ENCODE measurements at regions not wholly inside any gene's neighbourhood (a gene's known extent, or its start where the extent isn't known, plus 50 kb on each side); places are given as distances from the start of the nearest gene placed in this dataset.

DNA sequence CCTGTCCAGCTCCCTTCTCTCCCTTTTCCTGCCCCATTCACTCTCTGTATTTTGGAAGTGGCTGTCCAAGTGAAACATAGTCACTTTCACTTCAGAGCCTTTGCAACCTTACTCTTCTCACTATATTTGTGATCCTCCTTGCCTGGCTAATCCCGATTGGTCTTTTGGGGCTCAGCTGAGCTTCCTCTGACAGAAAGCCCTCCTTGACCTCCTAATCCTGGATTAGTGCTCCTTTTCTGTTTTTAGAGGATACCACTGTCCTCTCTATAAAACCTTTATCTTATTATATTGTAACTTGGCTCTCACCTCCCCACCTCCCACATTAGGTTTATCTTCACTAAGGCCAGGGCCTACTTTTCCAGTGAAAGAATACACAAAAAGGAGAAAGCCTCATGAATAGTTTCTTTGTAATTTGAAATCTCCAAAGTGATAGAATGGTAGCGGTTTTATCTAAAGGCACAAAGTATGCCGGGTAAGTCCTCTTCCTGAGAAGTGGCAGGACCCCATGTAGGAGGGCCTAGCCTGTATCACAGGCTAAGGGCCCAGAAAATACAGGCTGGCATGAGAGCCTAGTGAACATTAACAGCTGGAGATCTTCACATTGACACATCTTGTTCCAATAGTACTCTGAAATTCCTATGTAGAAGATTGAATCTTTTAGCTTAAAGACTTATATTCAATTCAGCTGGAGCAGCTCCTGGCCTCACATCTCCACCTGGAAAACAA lies 83.1 kb upstream of the GAREM1 start:
- H3K4me3 ChIP-seq = no peak overlapping the region
- H3K27ac ChIP-seq = no peak overlapping the region
- H3K9me3 ChIP-seq = no peaks in the 10 kb centered on the region
- 82% methylated on average over 3 of the region's 3 CpGs for WGBS
- no peak for DNase-seq (ENCODE audit: low spot score in 2 of 2)
- H3K4me1 ChIP-seq = no peaks in the 10 kb centered on the region
- H3K27me3 ChIP-seq = no peaks in the 10 kb centered on the region
- no peaks in the 10 kb centered on the region for H3K36me3 ChIP-seq
- TF ChIP-seq POLR2A (IDR thresholded peaks at IDR 0.05) (no peak), EP300 (IDR thresholded peaks at IDR 0.05) (no peak), POLR2AphosphoS5 (IDR thresholded peaks at IDR 0.05) (no peak)
- TF ChIP-seq, protein P1, sequence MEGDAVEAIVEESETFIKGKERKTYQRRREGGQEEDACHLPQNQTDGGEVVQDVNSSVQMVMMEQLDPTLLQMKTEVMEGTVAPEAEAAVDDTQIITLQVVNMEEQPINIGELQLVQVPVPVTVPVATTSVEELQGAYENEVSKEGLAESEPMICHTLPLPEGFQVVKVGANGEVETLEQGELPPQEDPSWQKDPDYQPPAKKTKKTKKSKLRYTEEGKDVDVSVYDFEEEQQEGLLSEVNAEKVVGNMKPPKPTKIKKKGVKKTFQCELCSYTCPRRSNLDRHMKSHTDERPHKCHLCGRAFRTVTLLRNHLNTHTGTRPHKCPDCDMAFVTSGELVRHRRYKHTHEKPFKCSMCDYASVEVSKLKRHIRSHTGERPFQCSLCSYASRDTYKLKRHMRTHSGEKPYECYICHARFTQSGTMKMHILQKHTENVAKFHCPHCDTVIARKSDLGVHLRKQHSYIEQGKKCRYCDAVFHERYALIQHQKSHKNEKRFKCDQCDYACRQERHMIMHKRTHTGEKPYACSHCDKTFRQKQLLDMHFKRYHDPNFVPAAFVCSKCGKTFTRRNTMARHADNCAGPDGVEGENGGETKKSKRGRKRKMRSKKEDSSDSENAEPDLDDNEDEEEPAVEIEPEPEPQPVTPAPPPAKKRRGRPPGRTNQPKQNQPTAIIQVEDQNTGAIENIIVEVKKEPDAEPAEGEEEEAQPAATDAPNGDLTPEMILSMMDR (IDR thresholded peaks at IDR 0.05) = no peak

DNA sequence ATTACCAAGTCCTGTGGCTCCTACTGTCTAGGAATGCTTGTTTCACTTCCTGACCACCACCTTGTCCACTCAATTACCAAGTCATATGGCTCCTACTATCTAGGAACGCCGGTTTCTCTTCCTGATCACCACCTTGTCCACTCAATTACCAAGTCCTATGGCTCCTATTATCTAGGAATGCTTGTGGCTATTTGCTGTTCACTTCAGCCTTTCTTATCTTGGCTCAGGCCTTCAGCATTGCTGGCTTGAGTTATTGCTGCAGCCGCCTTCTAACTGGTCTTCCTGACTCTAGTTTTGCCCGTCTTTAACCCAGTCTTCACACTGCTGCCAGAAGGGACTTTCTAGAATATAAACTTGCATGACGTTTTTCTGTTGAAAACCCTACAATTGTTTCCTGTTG lies 82.5 kb upstream of the GAREM1 start:
- H3K27ac ChIP-seq = no peak overlapping the region
- TF ChIP-seq EP300 (IDR thresholded peaks at IDR 0.05) = no peak
- TF ChIP-seq, protein P1 (IDR thresholded peaks at IDR 0.05) = no peak
- no peak for TF ChIP-seq POLR2A (IDR thresholded peaks at IDR 0.05)
- no peak for TF ChIP-seq POLR2AphosphoS5 (IDR thresholded peaks at IDR 0.05)
- H3K27me3 ChIP-seq = no peaks in the 10 kb centered on the region
- H3K4me3 ChIP-seq = no peak overlapping the region
- no peaks in the 10 kb centered on the region for H3K4me1 ChIP-seq
- WGBS = 83% methylated on average over 5 of the region's 5 CpGs
- DNase-seq (ENCODE audit: low spot score in 2 of 2) = no peak
- no peaks in the 10 kb centered on the region for H3K36me3 ChIP-seq
- H3K9me3 ChIP-seq = no peaks in the 10 kb centered on the region

DNA sequence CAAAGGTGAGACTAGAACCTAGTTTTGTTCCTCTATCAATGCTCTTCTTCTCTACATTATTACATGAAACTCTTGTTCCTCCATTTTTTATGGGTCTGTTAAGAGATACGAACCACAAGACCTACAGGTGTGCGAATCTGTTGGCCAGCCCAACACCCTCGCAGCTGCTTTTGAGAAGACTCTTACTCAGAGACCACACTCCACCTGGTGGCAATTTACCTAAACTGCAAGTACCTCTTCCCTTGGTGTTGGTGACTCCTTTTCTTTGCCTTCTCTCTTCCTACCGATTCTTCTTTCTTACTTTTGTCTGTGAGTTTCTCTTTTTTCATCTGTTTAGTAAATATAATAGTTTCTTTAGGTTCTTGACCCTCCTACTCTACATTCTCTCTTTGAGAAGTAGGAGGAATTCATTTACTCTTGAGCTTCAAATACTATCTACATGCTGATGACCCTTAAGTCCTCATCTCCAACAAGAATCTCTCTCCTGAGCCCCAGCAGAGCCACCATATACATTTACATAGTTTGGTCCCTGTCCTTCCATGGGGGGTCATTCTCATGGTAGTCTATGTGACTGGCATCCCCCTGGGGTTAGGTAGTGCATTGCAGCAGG lies 81.8 kb upstream of the GAREM1 start:
- Histone ChIP-seq H3K27me3 (no peaks in the 10 kb centered on the region), H3K27ac (no peak overlapping the region), H3K4me3 (no peak overlapping the region), H3K9me3 (no peaks in the 10 kb centered on the region), H3K36me3 (no peaks in the 10 kb centered on the region), H3K4me1 (no peaks in the 10 kb centered on the region)
- TF ChIP-seq, protein P1 (IDR thresholded peaks at IDR 0.05) = peak; percentile 72 to 84
- no peak for TF ChIP-seq POLR2A (IDR thresholded peaks at IDR 0.05)
- WGBS = 11% methylated on average over 4 of the region's 4 CpGs
- no peak for DNase-seq (ENCODE audit: low spot score in 2 of 2)

DNA sequence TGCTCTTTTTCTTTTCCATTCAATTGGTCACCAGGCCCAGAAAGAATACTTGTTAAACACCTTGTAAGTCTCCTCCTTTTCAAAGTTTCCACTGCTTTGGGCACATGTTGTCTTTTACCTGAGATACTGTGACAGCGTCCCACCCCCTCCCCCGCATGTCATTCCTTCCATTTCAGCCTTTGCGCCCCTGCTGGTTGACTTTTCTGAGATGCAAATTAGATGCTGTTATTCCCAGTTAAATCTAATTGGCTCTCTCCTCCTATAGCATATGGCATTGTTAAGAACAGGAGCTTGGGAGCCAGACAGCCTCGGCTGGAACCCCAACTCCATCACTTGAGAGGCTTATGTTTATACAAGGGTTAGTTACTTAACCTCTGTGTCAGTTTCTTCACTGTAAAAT lies 80.3 kb upstream of the GAREM1 start:
- Histone ChIP-seq H3K27ac (no peak overlapping the region), H3K36me3 (no peaks in the 10 kb centered on the region), H3K9me3 (no peaks in the 10 kb centered on the region), H3K4me3 (no peak overlapping the region), H3K4me1 (no peaks in the 10 kb centered on the region), H3K27me3 (no peaks in the 10 kb centered on the region)
- TF ChIP-seq POLR2AphosphoS5 (IDR thresholded peaks at IDR 0.05) (no peak), POLR2A (IDR thresholded peaks at IDR 0.05) (no peak), EP300 (IDR thresholded peaks at IDR 0.05) (no peak)
- TF ChIP-seq, protein P1 (IDR thresholded peaks at IDR 0.05) = no peak
- no peak for DNase-seq (ENCODE audit: low spot score in 2 of 2)
- WGBS = 57% methylated on average over 4 of the region's 4 CpGs

DNA sequence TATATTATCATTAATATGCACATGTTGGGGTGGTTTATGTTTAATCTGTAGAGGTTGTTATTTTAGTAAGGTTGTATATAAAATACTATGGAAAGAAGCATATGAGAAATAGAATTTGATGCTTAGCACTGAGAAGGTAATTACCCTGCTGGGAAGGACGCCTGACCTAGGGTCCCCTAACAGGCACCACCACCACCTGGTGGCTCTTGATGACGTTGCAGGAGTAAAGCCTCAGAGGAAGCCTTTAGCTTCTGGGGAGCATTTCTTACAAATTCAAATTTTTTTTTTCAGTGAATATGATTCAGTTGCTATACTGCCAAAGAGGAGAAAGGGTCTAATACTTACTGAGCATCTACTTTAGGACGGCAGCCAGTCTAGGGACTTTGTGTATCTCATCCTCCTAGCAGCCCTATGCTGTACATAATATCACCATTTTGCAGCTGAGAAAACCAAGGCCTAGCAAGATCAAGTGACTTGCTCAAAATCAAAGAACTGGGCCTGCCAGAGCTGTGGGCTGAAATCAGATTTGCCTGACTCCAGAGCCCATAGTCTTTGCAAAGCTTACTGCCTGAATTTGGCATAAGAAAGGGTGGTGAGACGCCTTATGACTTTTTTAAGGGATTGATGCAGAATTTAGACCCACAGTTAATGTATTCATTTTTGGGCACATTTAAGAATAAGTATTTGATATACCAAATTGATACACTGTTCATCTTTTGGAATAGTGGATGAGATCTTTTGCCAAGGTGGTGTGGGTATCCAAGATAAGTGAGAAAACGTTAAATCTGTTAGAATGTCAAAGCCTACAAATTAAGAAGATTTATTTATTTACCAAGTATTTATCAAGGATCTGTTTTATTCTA lies 78.8 kb upstream of the GAREM1 start:
- Histone ChIP-seq H3K27ac (no peak overlapping the region), H3K4me1 (no peaks in the 10 kb centered on the region), H3K9me3 (no peaks in the 10 kb centered on the region), H3K4me3 (no peak overlapping the region), H3K27me3 (no peaks in the 10 kb centered on the region), H3K36me3 (no peaks in the 10 kb centered on the region)
- WGBS = 42% methylated on average over 5 of the region's 5 CpGs
- no peak for DNase-seq (ENCODE audit: low spot score in 2 of 2)
- TF ChIP-seq, protein P1 (IDR thresholded peaks at IDR 0.05) = peak; percentile 65 to 71
- no peak for TF ChIP-seq POLR2A (IDR thresholded peaks at IDR 0.05)
- no peak for TF ChIP-seq POLR2AphosphoS5 (IDR thresholded peaks at IDR 0.05)

All from suprapubic skin (tissue), 4 donors.